H1 (cell line): ENCODE measurements at regions not wholly inside any gene's neighbourhood (a gene's known extent, or its start where the extent isn't known, plus 50 kb on each side); places are given as distances from the start of the nearest gene placed in this dataset.

Experiments
- ATF2 ChIP-seq: IDR thresholded peaks from 2 replicates; pipeline ENCODE4 v1.6.1; 2012; ENCODE audit warnings: low read length, inconsistent platforms
- CHD7 ChIP-seq: fragments of 300-600 bp; sonication (generic); IDR thresholded peaks from 2 replicates; pipeline ENCODE4 v1.7.1; 2012; ENCODE audit warnings: low read length, moderate library complexity, mild to moderate bottlenecking, inconsistent platforms; ENCODE audit not compliant: insufficient replicate concordance

GRCh38 chr2:41854227-41854626 lies 193.6 kb upstream of the PKDCC start (continued):
- no peak for TF ChIP-seq ATF2
- TF ChIP-seq CHD7 = no peak
- TF ChIP-seq, all 59 proteins: peak for 0
